ENCODE measurements at regions not wholly inside any gene's neighbourhood (a gene's known extent, or its start where the extent isn't known, plus 50 kb on each side); places are given as distances from the start of the nearest gene placed in this dataset.

DNA sequence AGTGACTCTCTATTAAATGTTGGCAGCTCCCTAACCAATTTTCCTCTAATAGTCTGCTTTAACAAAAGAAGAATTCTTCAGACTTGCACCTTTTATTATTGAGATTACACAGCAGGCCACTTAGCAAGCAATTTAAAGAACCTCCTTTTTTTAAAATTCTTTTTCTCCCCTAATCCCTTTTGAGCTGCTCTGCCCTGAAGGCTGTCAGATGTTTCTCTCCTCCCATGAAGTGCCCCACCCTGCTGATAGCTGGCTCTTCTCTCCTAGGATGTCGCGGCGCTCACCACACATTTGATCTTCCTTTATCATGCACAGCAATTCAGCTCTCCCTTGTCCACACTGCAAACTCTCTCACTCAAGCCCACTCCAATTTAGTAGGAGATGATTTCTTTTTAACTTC, 1471.1 kb upstream of the ACO1 start:
- no peak for TF ChIP-seq POLR2A (IDR thresholded peaks at IDR 0.05)
- TF ChIP-seq, protein P1, sequence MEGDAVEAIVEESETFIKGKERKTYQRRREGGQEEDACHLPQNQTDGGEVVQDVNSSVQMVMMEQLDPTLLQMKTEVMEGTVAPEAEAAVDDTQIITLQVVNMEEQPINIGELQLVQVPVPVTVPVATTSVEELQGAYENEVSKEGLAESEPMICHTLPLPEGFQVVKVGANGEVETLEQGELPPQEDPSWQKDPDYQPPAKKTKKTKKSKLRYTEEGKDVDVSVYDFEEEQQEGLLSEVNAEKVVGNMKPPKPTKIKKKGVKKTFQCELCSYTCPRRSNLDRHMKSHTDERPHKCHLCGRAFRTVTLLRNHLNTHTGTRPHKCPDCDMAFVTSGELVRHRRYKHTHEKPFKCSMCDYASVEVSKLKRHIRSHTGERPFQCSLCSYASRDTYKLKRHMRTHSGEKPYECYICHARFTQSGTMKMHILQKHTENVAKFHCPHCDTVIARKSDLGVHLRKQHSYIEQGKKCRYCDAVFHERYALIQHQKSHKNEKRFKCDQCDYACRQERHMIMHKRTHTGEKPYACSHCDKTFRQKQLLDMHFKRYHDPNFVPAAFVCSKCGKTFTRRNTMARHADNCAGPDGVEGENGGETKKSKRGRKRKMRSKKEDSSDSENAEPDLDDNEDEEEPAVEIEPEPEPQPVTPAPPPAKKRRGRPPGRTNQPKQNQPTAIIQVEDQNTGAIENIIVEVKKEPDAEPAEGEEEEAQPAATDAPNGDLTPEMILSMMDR (IDR thresholded peaks at IDR 0.05) = no peak

All from testis (tissue), 2 donors.